Hepatocyte (in vitro differentiated cells): ENCODE measurements at regions not wholly inside any gene's neighbourhood (a gene's known extent, or its start where the extent isn't known, plus 50 kb on each side); places are given as distances from the start of the nearest gene placed in this dataset.
A peak's percentile ranks its signal among the peaks of the same experiment; 100 is the strongest.
"Not testable (repeated sequence)": the region's sequence is repeated elsewhere in the genome, so short reads cannot be mapped to it uniquely, and the experiment has no call there.

Source experiments
- DNase-seq: peaks from one replicate; pipeline ENCODE4 v3.0.0-alpha.2; 2016; ENCODE audit warnings: low spot score
- H2AFZ ChIP-seq: fragments of 200-600 bp; sonication (generic); 2 replicates; pipeline ENCODE4 v1.6.0; 2016; ENCODE audit warnings: antibody characterized with exemption, mild to moderate bottlenecking
- H3K27ac ChIP-seq: fragments of 200-600 bp; sonication (generic); 2 replicates; pipeline ENCODE4 v1.5.1; 2016; ENCODE audit warnings: mild to moderate bottlenecking
- H3K27me3 ChIP-seq: fragments of 200-600 bp; sonication (generic); 2 replicates; pipeline ENCODE4 v1.6.1; 2016
- H3K36me3 ChIP-seq: fragments of 200-600 bp; sonication (generic); replicated peaks from 2 replicates; pipeline ENCODE4 v1.5.1; 2016; ENCODE audit warnings: low read depth; ENCODE audit not compliant: insufficient read depth
- H3K4me1 ChIP-seq: fragments of 200-600 bp; sonication (generic); 2 replicates; pipeline ENCODE4 v1.5.1; 2016; ENCODE audit warnings: mild to moderate bottlenecking, moderate library complexity; ENCODE audit not compliant: insufficient read depth
- H3K4me2 ChIP-seq: fragments of 200-600 bp; sonication (generic); 2 replicates; pipeline ENCODE4 v1.6.0; 2016
- H3K4me3 ChIP-seq: fragments of 200-600 bp; sonication (generic); 2 replicates; pipeline ENCODE4 v1.5.1; 2016; ENCODE audit warnings: mild to moderate bottlenecking
- H3K79me2 ChIP-seq: fragments of 200-600 bp; sonication (generic); 2 replicates; pipeline ENCODE4 v1.6.0; 2017; ENCODE audit warnings: mild to moderate bottlenecking
- H3K9me2 ChIP-seq: fragments of 200-600 bp; sonication (generic); replicated peaks from 2 replicates; pipeline ENCODE4 v1.6.0; 2017; ENCODE audit warnings: mild to moderate bottlenecking; ENCODE audit not compliant: insufficient read depth
- H3K9me3 ChIP-seq: fragments of 200-600 bp; sonication (generic); 2 replicates; pipeline ENCODE4 v1.5.1; 2016; ENCODE audit warnings: low read depth, mild to moderate bottlenecking
- H4K20me1 ChIP-seq: fragments of 200-600 bp; sonication (generic); 2 replicates; pipeline ENCODE4 v1.6.0; 2016; ENCODE audit warnings: mild to moderate bottlenecking; ENCODE audit not compliant: insufficient read depth, poor library complexity, severe bottlenecking
- EZH2 ChIP-seq: fragments of 200-600 bp; sonication (generic); IDR thresholded peaks from 2 replicates; pipeline ENCODE4 v1.6.1; 2016; ENCODE audit warnings: antibody characterized with exemption, mild to moderate bottlenecking, borderline replicate concordance
- EZH2phosphoT487 ChIP-seq: fragments of 200-600 bp; sonication (generic); IDR thresholded peaks from one replicate; pipeline ENCODE4 v1.6.1; 2018; ENCODE audit warnings: antibody characterized with exemption, mild to moderate bottlenecking, low read depth, moderate library complexity; ENCODE audit not compliant: unreplicated experiment, severe bottlenecking
- WGBS: methylation state at CpG from one replicate; pipeline ENCODE4 v1.1.6; 2016; ENCODE audit warnings: low lambda C conversion rate; ENCODE audit errors: missing lambda C conversion rate; 5-methylcytosine and 5-hydroxymethylcytosine counted together
- TF ChIP-seq, protein P1 (sequence below): fragments of 200-600 bp; sonication (generic); IDR thresholded peaks from 2 replicates; pipeline ENCODE4 v1.5.1; 2016; ENCODE audit warnings: antibody characterized with exemption, mild to moderate bottlenecking; ENCODE audit not compliant: poor library complexity

DNA sequence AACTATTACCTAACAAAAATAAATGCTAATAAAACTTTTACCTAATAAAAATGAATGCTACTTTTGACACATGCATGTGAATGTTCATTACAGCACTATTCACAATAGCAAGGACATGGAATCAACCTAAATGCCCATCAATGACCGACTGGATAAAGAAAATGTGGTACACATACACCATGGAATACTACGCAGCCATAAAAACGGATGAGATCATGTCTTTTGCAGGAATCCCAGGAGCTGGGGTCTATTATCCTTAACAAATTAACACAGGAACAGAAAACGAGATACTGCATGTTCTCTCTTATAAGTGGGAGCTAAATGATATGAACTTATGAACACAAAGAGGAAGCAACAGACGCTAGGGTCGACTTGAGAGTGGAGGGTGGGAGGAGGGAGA lies 88.1 kb upstream of the FAM204A start:
- TF ChIP-seq, protein P1, sequence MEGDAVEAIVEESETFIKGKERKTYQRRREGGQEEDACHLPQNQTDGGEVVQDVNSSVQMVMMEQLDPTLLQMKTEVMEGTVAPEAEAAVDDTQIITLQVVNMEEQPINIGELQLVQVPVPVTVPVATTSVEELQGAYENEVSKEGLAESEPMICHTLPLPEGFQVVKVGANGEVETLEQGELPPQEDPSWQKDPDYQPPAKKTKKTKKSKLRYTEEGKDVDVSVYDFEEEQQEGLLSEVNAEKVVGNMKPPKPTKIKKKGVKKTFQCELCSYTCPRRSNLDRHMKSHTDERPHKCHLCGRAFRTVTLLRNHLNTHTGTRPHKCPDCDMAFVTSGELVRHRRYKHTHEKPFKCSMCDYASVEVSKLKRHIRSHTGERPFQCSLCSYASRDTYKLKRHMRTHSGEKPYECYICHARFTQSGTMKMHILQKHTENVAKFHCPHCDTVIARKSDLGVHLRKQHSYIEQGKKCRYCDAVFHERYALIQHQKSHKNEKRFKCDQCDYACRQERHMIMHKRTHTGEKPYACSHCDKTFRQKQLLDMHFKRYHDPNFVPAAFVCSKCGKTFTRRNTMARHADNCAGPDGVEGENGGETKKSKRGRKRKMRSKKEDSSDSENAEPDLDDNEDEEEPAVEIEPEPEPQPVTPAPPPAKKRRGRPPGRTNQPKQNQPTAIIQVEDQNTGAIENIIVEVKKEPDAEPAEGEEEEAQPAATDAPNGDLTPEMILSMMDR = no peak
- no peak for TF ChIP-seq EZH2phosphoT487
- TF ChIP-seq EZH2 = no peak

DNA sequence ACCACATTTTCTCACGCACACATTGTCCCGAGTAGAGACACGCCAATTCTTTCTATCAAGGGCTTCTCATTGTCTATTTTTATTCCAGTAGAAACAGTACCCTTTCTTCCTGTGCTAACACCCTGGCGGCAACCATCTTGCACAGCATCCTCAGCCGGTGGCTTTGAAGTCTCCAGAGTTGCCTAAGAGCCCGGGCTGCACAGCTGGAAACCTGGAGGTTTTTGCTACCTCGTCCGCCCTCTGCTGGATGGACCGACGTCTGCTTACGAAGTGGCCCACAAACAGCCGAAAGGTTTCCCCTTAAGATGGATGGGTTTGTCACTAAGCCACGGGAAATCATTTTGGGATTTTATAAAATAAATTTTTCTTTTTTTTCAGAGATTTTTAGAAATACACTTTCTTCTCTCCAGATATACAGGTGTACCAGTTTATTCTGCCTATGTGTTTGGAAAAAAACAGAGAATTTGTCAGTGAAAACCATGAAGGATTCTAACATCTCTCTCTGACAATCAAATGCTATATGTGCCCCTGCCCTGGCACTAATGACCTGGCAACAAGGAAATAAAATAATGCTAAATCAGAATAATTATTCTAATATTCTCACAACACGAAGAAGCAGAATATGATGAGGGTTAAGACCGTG lies 81.8 kb upstream of the FAM204A start:
- WGBS = 22% methylated on average over 15 of the region's 15 CpGs
- Histone ChIP-seq H3K9me2 (no peaks in the 10 kb centered on the region), H3K4me3 (no peak overlapping the region), H3K36me3 (no peaks in the 10 kb centered on the region), H3K4me1 (no peaks in the 10 kb centered on the region), H3K27me3 (no peaks in the 10 kb centered on the region), H4K20me1 (no peaks in the 10 kb centered on the region), H3K27ac (no peak overlapping the region), H3K4me2 (no peak overlapping the region), H3K79me2 (no peaks in the 10 kb centered on the region), H2AFZ (no peak overlapping the region), H3K9me3 (no peaks in the 10 kb centered on the region)
- TF ChIP-seq, protein P1 = peak; percentile 93
- TF ChIP-seq EZH2phosphoT487 = no peak
- peak; percentile 95 for DNase-seq

More for the DNA sequence above, 88.1 kb upstream of the FAM204A start:
- no peak overlapping the region for H2AFZ ChIP-seq
- H4K20me1 ChIP-seq = no peaks in the 10 kb centered on the region
- no peak overlapping the region for H3K4me3 ChIP-seq
- no peaks in the 10 kb centered on the region for H3K4me1 ChIP-seq
- no peak for DNase-seq
- no peak overlapping the region for H3K27ac ChIP-seq
- H3K9me3 ChIP-seq = no peaks in the 10 kb centered on the region
- no peaks in the 10 kb centered on the region for H3K36me3 ChIP-seq
- no peaks in the 10 kb centered on the region for H3K9me2 ChIP-seq
- no peak overlapping the region for H3K4me2 ChIP-seq
- H3K79me2 ChIP-seq = no peaks in the 10 kb centered on the region
- WGBS = 86% methylated on average over 6 of the region's 6 CpGs
- no peaks in the 10 kb centered on the region for H3K27me3 ChIP-seq

DNA sequence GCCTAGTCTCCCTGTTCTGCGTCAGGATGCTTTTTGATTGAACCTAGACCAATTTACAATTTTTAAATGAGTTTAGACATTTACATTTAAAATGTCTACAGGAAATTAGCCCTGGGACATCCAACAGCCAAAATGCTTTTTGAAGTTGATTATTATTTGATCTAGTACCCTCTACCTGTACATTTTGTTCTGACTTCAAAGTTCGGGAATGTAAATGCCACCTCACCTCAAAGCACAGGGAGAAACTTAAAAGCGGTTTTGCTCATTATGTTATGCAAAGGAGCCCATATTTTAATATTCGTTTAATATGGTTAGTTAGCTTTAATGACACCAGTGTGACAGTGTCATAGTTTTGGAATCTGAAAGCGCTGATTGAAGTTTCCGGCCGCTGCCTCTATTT lies 80.1 kb upstream of the FAM204A start:
- 75% methylated on average over 7 of the region's 7 CpGs for WGBS
- DNase-seq = no peak
- H3K4me3 ChIP-seq = no peak overlapping the region

DNA sequence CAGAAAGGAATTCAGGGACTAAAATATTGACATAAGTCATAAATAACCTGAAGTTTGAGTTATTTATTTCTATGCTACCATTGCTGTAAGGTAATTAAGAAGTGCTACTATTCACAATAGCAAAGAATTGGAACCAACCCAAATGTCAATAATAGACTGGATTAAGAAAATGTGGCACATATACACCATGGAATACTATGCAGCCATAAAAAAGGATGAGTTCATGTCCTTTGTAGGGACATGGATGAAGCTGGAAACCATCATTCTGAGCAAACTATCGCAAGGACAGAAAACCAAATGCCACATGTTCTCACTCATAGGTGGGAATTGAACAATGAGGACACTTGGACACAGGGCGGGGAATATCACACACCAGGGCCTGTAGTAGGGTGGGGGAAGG lies 77.9 kb upstream of the FAM204A start:
- 90% methylated on average over 2 of the region's 2 CpGs for WGBS
- not testable (repeated sequence) for H3K27me3 ChIP-seq, H3K79me2 ChIP-seq, DNase-seq, H3K4me3 ChIP-seq, H3K4me1 ChIP-seq, H3K9me3 ChIP-seq, H4K20me1 ChIP-seq, H3K36me3 ChIP-seq, H3K9me2 ChIP-seq, H2AFZ ChIP-seq, H3K27ac ChIP-seq, H3K4me2 ChIP-seq

More for the DNA sequence above, 80.1 kb upstream of the FAM204A start:
- Histone ChIP-seq H3K9me2 (no peaks in the 10 kb centered on the region), H3K27me3 (no peaks in the 10 kb centered on the region), H3K27ac (no peak overlapping the region), H3K36me3 (no peaks in the 10 kb centered on the region), H2AFZ (no peak overlapping the region), H4K20me1 (no peaks in the 10 kb centered on the region), H3K4me2 (no peak overlapping the region), H3K4me1 (no peaks in the 10 kb centered on the region), H3K9me3 (no peaks in the 10 kb centered on the region), H3K79me2 (no peaks in the 10 kb centered on the region)
- TF ChIP-seq EZH2phosphoT487 (no peak), EZH2 (no peak)
- TF ChIP-seq, protein P1 = no peak
